H9 (cell line): ENCODE measurements at regions not wholly inside any gene's neighbourhood (a gene's known extent, or its start where the extent isn't known, plus 50 kb on each side); places are given as distances from the start of the nearest gene placed in this dataset.

Source experiments
- DNase-seq: peaks from one replicate; pipeline ENCODE4 v3.0.0-alpha.2; 2017
- H2AFZ ChIP-seq: one replicate; pipeline ENCODE4 v1.6.1; 2013; ENCODE audit warnings: mild to moderate bottlenecking, low read length, control low read depth, moderate library complexity
- H2AK5ac ChIP-seq: 2 replicates; pipeline ENCODE4 v1.6.1; 2013; ENCODE audit warnings: low read length, control low read depth, mixed read lengths; ENCODE audit not compliant: insufficient read length
- H2BK120ac ChIP-seq: one replicate; pipeline ENCODE4 v1.6.1; 2013; ENCODE audit warnings: low read depth, mild to moderate bottlenecking, low read length, control low read depth, inconsistent platforms; ENCODE audit not compliant: poor library complexity, severe bottlenecking
- H2BK12ac ChIP-seq: 2 replicates; pipeline ENCODE4 v1.6.1; 2013; ENCODE audit warnings: low read length, control low read depth, mixed read lengths, low read depth; ENCODE audit not compliant: insufficient read length
- H2BK15ac ChIP-seq: 2 replicates; pipeline ENCODE4 v1.6.1; 2013; ENCODE audit warnings: low read depth, low read length, control low read depth
- H2BK20ac ChIP-seq: one replicate; pipeline ENCODE4 v1.6.1; 2013; ENCODE audit warnings: low read depth, mild to moderate bottlenecking, low read length, control low read depth, inconsistent platforms; ENCODE audit not compliant: poor library complexity, severe bottlenecking
- H2BK5ac ChIP-seq: 2 replicates; pipeline ENCODE4 v1.6.1; 2013; ENCODE audit warnings: low read length, control low read depth, mixed read lengths; ENCODE audit not compliant: insufficient read length
- H3K14ac ChIP-seq: 2 replicates; pipeline ENCODE4 v1.6.1; 2013; ENCODE audit warnings: low read length, control low read depth; ENCODE audit not compliant: insufficient read depth
- H3K18ac ChIP-seq: 2 replicates; pipeline ENCODE4 v1.6.1; 2013; ENCODE audit warnings: low read depth, mild to moderate bottlenecking, mixed read lengths, low read length, control low read depth; ENCODE audit not compliant: insufficient read length
- H3K23ac ChIP-seq: 2 replicates; pipeline ENCODE4 v1.6.1; 2013; ENCODE audit warnings: low read length, control low read depth, mixed read lengths, low read depth; ENCODE audit not compliant: insufficient read length
- H3K23me2 ChIP-seq: 2 replicates; pipeline ENCODE4 v1.6.1; 2013; ENCODE audit warnings: low read depth, mild to moderate bottlenecking, mixed read lengths, low read length, control low read depth; ENCODE audit not compliant: insufficient read length, poor library complexity, severe bottlenecking
- H3K27ac ChIP-seq: 2 replicates; pipeline ENCODE4 v1.5.1; 2013; ENCODE audit warnings: low read length, control low read depth, mixed read lengths, low read depth; ENCODE audit not compliant: insufficient read length
- H3K27me3 ChIP-seq: 2 replicates; pipeline ENCODE4 v1.6.1; 2013; ENCODE audit warnings: low read length, control low read depth, inconsistent platforms; ENCODE audit not compliant: insufficient read depth
- H3K4ac ChIP-seq: 2 replicates; pipeline ENCODE4 v1.6.1; 2013; ENCODE audit warnings: low read depth, mild to moderate bottlenecking, control low read depth, inconsistent platforms, low read length, moderate library complexity
- H3K4me1 ChIP-seq: 2 replicates; pipeline ENCODE4 v1.6.1; 2013; ENCODE audit warnings: low read length, control low read depth, inconsistent platforms; ENCODE audit not compliant: insufficient read depth
- H3K4me2 ChIP-seq: 2 replicates; pipeline ENCODE4 v1.6.1; 2013; ENCODE audit warnings: low read length, control low read depth, mixed read lengths; ENCODE audit not compliant: insufficient read length, insufficient read depth
- H3K56ac ChIP-seq: 2 replicates; pipeline ENCODE4 v1.6.1; 2013; ENCODE audit warnings: low read depth, mild to moderate bottlenecking, mixed read lengths, low read length, control low read depth; ENCODE audit not compliant: insufficient read length
- H3K79me1 ChIP-seq: 2 replicates; pipeline ENCODE4 v1.6.1; 2013; ENCODE audit warnings: low read depth, mild to moderate bottlenecking, moderate library complexity, low read length, control low read depth, inconsistent platforms; ENCODE audit not compliant: insufficient read depth, poor library complexity, severe bottlenecking
- H3K79me2 ChIP-seq: 2 replicates; pipeline ENCODE4 v1.6.1; 2013; ENCODE audit warnings: low read length, control low read depth, inconsistent platforms; ENCODE audit not compliant: insufficient read depth
- H3K9ac ChIP-seq: 2 replicates; pipeline ENCODE4 v1.6.1; 2013; ENCODE audit warnings: low read length, control low read depth, mixed read lengths; ENCODE audit not compliant: insufficient read length; ENCODE audit errors: extremely low read depth
- H3K9me3 ChIP-seq: one replicate; pipeline ENCODE4 v1.6.1; 2013; ENCODE audit warnings: low read depth, low read length, inconsistent platforms; ENCODE audit not compliant: control insufficient read depth
- H3T11ph ChIP-seq: one replicate; pipeline ENCODE4 v1.6.1; 2013; ENCODE audit warnings: mild to moderate bottlenecking, low read length, control low read depth, inconsistent platforms
- H4K20me1 ChIP-seq: one replicate; pipeline ENCODE4 v1.6.1; 2013; ENCODE audit not compliant: control insufficient read depth, insufficient read length, insufficient read depth
- H4K5ac ChIP-seq: 2 replicates; pipeline ENCODE4 v1.6.1; 2013; ENCODE audit warnings: low read depth, mild to moderate bottlenecking, mixed read lengths, low read length, control low read depth; ENCODE audit not compliant: insufficient read length
- H4K8ac ChIP-seq: replicated peaks from 2 replicates; pipeline ENCODE4 v1.6.1; 2013; ENCODE audit warnings: low read length, control low read depth, mixed read lengths, low read depth; ENCODE audit not compliant: insufficient read length
- H4K91ac ChIP-seq: 2 replicates; pipeline ENCODE4 v1.6.1; 2013; ENCODE audit warnings: low read depth, mild to moderate bottlenecking, moderate library complexity, mixed read lengths, low read length, control low read depth; ENCODE audit not compliant: insufficient read length
- H3K27ac Mint-ChIP-seq, 3 experiments: 2 replicates in 2 of 3; 3 replicates in 1 of 3; pipeline ENCODE4 v1.8.0; 2020 to 2021; ENCODE audit warnings: mixed read lengths in 3 of 3, mild to moderate bottlenecking in 1 of 3, moderate library complexity in 1 of 3
- H3K27me3 Mint-ChIP-seq: 2 replicates; pipeline ENCODE4 v1.8.0; 2021; ENCODE audit warnings: low read depth, mild to moderate bottlenecking, moderate library complexity, mixed read lengths
- H3K36me3 Mint-ChIP-seq, 3 experiments: 2 replicates in 2 of 3; 3 replicates in 1 of 3; pipeline ENCODE4 v1.8.0; 2020 to 2021; ENCODE audit warnings: low read depth in 3 of 3, mixed read lengths in 3 of 3; ENCODE audit not compliant: insufficient read depth in 1 of 3
- H3K4me1 Mint-ChIP-seq, 2 experiments: 2 replicates each; pipeline ENCODE4 v1.8.0; 2020; ENCODE audit warnings: mixed read lengths in 2 of 2
- H3K4me3 Mint-ChIP-seq, 2 experiments: 2 replicates in 1 of 2; 3 replicates in 1 of 2; pipeline ENCODE4 v1.8.0; 2020 to 2021; ENCODE audit warnings: mild to moderate bottlenecking in 2 of 2, mixed read lengths in 2 of 2, moderate library complexity in 1 of 2
- H3K9me3 Mint-ChIP-seq, 2 experiments: 2 replicates in 1 of 2; 3 replicates in 1 of 2; pipeline ENCODE4 v1.8.0; 2020; ENCODE audit warnings: mild to moderate bottlenecking in 2 of 2, mixed read lengths in 2 of 2, moderate library complexity in 1 of 2
- WGBS: extraction: QIAGEN DNeasy Blood & Tissue Kit; methylation state at CpG from one replicate; pipeline ENCODE4 v1.1.7; 2013; ENCODE audit warnings: missing lambda C conversion rate, low lambda C conversion rate, mixed read lengths; ENCODE audit not compliant: insufficient read length; ENCODE audit errors: extremely low coverage; 5-methylcytosine and 5-hydroxymethylcytosine counted together
- TF ChIP-seq, protein P1 (sequence below): fragments of 200-600 bp; sonication (generic); conservative IDR thresholded peaks from 3 replicates; pipeline ENCODE4 v1.8.0; 2021; ENCODE audit warnings: antibody characterized with exemption, mild to moderate bottlenecking

GRCh38 chr9:91127653-91128052, 234.1 kb downstream of the AUH start:
- no peak overlapping the region for H3K23ac ChIP-seq

More at GRCh38 chr9:91127653-91128052, 234.1 kb downstream of the AUH start:
- no peak overlapping the region for H2BK12ac ChIP-seq
- H3K4me3 Mint-ChIP-seq: no peak overlapping the region
- no peak overlapping the region for H3K4me2 ChIP-seq
- no peak for DNase-seq
- H2BK15ac ChIP-seq: no peak overlapping the region
- TF ChIP-seq, protein P1, sequence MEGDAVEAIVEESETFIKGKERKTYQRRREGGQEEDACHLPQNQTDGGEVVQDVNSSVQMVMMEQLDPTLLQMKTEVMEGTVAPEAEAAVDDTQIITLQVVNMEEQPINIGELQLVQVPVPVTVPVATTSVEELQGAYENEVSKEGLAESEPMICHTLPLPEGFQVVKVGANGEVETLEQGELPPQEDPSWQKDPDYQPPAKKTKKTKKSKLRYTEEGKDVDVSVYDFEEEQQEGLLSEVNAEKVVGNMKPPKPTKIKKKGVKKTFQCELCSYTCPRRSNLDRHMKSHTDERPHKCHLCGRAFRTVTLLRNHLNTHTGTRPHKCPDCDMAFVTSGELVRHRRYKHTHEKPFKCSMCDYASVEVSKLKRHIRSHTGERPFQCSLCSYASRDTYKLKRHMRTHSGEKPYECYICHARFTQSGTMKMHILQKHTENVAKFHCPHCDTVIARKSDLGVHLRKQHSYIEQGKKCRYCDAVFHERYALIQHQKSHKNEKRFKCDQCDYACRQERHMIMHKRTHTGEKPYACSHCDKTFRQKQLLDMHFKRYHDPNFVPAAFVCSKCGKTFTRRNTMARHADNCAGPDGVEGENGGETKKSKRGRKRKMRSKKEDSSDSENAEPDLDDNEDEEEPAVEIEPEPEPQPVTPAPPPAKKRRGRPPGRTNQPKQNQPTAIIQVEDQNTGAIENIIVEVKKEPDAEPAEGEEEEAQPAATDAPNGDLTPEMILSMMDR: no peak
- H2BK120ac ChIP-seq: no peak overlapping the region
- H4K91ac ChIP-seq: no peak overlapping the region
- peaks cover 11 to 14% of the 10 kb centered on the region in 2 experiments; a peak in 4 of 5 replicates for H3K9me3 Mint-ChIP-seq
- H3K4me1 Mint-ChIP-seq: no peaks in the 10 kb centered on the region
- no peaks in the 10 kb centered on the region for H3K23me2 ChIP-seq
- no peaks in the 10 kb centered on the region for H3K4me1 ChIP-seq
- no peak overlapping the region for H3K18ac ChIP-seq
- H2AFZ ChIP-seq: no peak overlapping the region
- H3K9ac ChIP-seq: no peak overlapping the region
- H2BK5ac ChIP-seq: no peak overlapping the region
- no peak overlapping the region for H4K5ac ChIP-seq
- H4K8ac ChIP-seq: no peak overlapping the region
- H3K4ac ChIP-seq: no peak overlapping the region
- H3T11ph ChIP-seq: no peak overlapping the region
- no peak overlapping the region for H3K27ac Mint-ChIP-seq
- no peak overlapping the region for H3K56ac ChIP-seq
- H3K36me3 Mint-ChIP-seq: peaks cover 2 to 11% (median 3%) of the 10 kb centered on the region in 3 experiments; a peak in 3 of 7 replicates
- H2BK20ac ChIP-seq: no peak overlapping the region
- H3K27me3 Mint-ChIP-seq: no peaks in the 10 kb centered on the region
- no peak overlapping the region for H2AK5ac ChIP-seq
- H3K79me1 ChIP-seq: no peaks in the 10 kb centered on the region
- WGBS: no CpG with 5 or more reads among the region's 1 CpG
- H3K14ac ChIP-seq: no peak overlapping the region
- no peaks in the 10 kb centered on the region for H3K27me3 ChIP-seq
- no peak overlapping the region for H3K27ac ChIP-seq
- no peaks in the 10 kb centered on the region for H4K20me1 ChIP-seq
- H3K79me2 ChIP-seq: no peaks in the 10 kb centered on the region
- no peaks in the 10 kb centered on the region for H3K9me3 ChIP-seq
